Common myeloid progenitor, CD34-positive (primary cell): ENCODE measurements at regions not wholly inside any gene's neighbourhood (a gene's known extent, or its start where the extent isn't known, plus 50 kb on each side); places are given as distances from the start of the nearest gene placed in this dataset.
A peak's percentile ranks its signal among the peaks of the same experiment; 100 is the strongest.

ENCODE experiments used
- CTCF ChIA-PET: fragments of 350-600 bp; sonication (Branson Sonifier 250); formaldehyde crosslinking; loops from one replicate; lab custom pipeline; 2021; ENCODE audit warnings: antibody characterized with exemption; lab: Charles Lee
- POLR2A ChIA-PET: fragments of 350-600 bp; sonication (Branson Sonifier 250); formaldehyde crosslinking; loops from one replicate; lab custom pipeline; 2021; ENCODE audit warnings: antibody characterized with exemption; lab: Charles Lee
- DNase-seq, 3 donors: peaks; one replicate each; pipeline versions ENCODE4 v3.0.0 to v3.0.0-alpha.2; 2013
- H3K27ac ChIP-seq, 2 experiments: 1 replicate in 1 of 2; 2 replicates in 1 of 2; pipeline ENCODE4 v1.7.0; 2013; ENCODE audit warnings: inconsistent platforms in 2 of 2, low read length in 2 of 2, mild to moderate bottlenecking in 2 of 2, low read depth in 1 of 2, moderate library complexity in 1 of 2; ENCODE audit not compliant: severe bottlenecking in 2 of 2, insufficient read depth in 1 of 2, poor library complexity in 1 of 2
- H3K27me3 ChIP-seq, 5 experiments: replicated peaks in 2 of 5; 1 replicate in 3 of 5; 2 replicates in 2 of 5; pipeline versions ENCODE4 v1.6.1 to v1.7.0; 2013; ENCODE audit warnings: low read length in 4 of 5, mild to moderate bottlenecking in 2 of 5, moderate library complexity in 2 of 5, inconsistent platforms in 1 of 5; ENCODE audit not compliant: insufficient read depth in 5 of 5, control insufficient read depth in 4 of 5
- H3K36me3 ChIP-seq, 4 experiments: 1 replicate in 2 of 4; 2 replicates in 2 of 4; pipeline versions ENCODE4 v1.6.1 to v1.7.0; 2013; ENCODE audit warnings: low read length in 3 of 4, control low read depth in 1 of 4, mild to moderate bottlenecking in 1 of 4; ENCODE audit not compliant: control insufficient read depth in 4 of 4, insufficient read depth in 4 of 4
- H3K4me1 ChIP-seq, 4 experiments: 1 replicate in 3 of 4; 2 replicates in 1 of 4; pipeline versions ENCODE4 v1.6.1 to v1.7.1; 2013; ENCODE audit warnings: low read length in 3 of 4, mild to moderate bottlenecking in 3 of 4, control low read depth in 1 of 4, inconsistent platforms in 1 of 4, moderate library complexity in 1 of 4; ENCODE audit not compliant: control insufficient read depth in 4 of 4, insufficient read depth in 4 of 4; ENCODE audit errors: control extremely low read depth in 1 of 4
- H3K4me3 ChIP-seq, 7 experiments: 1 replicate in 4 of 7; 2 replicates in 3 of 7; pipeline versions ENCODE4 v1.5.1 to v1.7.0; 2013; ENCODE audit warnings: mild to moderate bottlenecking in 7 of 7, low read length in 6 of 7, moderate library complexity in 6 of 7, inconsistent platforms in 2 of 7, low read depth in 2 of 7, control low read depth in 1 of 7; ENCODE audit not compliant: insufficient read depth in 4 of 7, control insufficient read depth in 1 of 7; ENCODE audit errors: extremely low read depth in 1 of 7
- H3K9me3 ChIP-seq, 5 experiments: 1 replicate in 4 of 5; 2 replicates in 1 of 5; pipeline versions ENCODE4 v1.6.1 to v1.7.1; 2013; ENCODE audit warnings: low read length in 4 of 5, mild to moderate bottlenecking in 2 of 5, inconsistent platforms in 1 of 5, low read depth in 1 of 5, moderate library complexity in 1 of 5; ENCODE audit not compliant: control insufficient read depth in 4 of 5, insufficient read depth in 2 of 5; ENCODE audit errors: control extremely low read depth in 1 of 5
- WGBS: methylation state at CpG from one replicate; pipeline ENCODE4 v1.1.5; 2013; ENCODE audit not compliant: insufficient coverage; 5-methylcytosine and 5-hydroxymethylcytosine counted together

DNA sequence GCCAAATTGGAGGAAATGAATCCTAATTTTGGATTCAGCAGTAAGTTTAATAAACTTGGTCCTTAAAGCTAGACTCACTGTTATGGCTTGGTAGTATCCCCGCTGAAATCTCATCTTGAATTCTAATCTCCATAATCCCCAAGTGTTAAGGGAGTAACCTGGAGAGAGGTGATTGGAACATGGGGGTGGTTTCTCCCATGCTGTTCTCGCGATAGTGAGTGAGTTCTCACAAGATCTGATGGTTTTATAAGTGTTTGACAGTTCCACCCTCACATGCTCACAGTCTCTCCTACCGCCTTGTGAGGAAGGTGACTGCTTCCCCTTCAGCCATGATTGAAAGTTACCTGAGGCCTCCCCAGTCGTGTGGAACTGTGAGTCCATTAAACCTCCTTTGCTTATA lies 824.5 kb upstream of the WWC1 start:
- H3K4me1 ChIP-seq: no peaks in the 10 kb centered on the region
- no peak for DNase-seq
- no peak overlapping the region for H3K4me3 ChIP-seq
- no peaks in the 10 kb centered on the region for H3K36me3 ChIP-seq
- no peaks in the 10 kb centered on the region for H3K27me3 ChIP-seq
- ChIA-PET CTCF (no interaction called here), POLR2A (no interaction called here)
- peaks cover 0 to 3% (median 0%) of the 10 kb centered on the region in 5 experiments for H3K9me3 ChIP-seq
- no peak overlapping the region for H3K27ac ChIP-seq
- WGBS: 63% methylated on average over 1 of the region's 5 CpGs

DNA sequence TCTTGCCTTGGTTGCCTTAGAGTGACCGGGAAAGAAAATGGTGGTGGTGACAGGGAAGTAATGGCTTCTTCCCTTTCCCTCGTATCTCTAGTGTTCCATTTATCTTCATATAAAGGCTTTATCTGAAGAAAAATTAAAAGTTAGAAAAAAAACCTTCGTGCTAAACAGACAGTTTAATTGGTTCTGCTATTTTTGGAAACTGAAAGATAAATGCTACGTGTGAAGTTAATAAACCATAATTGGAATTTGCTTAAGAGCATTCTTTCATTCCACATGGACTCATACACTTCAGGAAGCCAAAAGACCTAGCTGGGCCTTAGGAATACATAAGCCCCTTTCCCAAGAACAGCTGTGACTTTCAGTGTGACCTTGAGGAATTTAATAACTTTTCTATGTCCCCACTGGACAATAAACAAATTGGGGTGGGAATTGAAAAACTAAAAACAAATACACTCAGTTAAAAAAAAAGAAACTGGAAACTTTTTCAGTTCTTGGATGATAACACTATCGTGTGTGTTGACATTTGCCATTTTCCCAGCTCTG lies 818.8 kb upstream of the WWC1 start:
- H3K9me3 ChIP-seq: no peaks in the 10 kb centered on the region
- H3K4me1 ChIP-seq: no peaks in the 10 kb centered on the region
- H3K27ac ChIP-seq: no peak overlapping the region
- no peak for DNase-seq
- no peak overlapping the region for H3K4me3 ChIP-seq
- H3K36me3 ChIP-seq: no peaks in the 10 kb centered on the region
- WGBS: no CpG with 5 or more reads among the region's 5 CpGs
- CTCF ChIA-PET: no interaction called here
- no peaks in the 10 kb centered on the region for H3K27me3 ChIP-seq
- POLR2A ChIA-PET: no interaction called here

DNA sequence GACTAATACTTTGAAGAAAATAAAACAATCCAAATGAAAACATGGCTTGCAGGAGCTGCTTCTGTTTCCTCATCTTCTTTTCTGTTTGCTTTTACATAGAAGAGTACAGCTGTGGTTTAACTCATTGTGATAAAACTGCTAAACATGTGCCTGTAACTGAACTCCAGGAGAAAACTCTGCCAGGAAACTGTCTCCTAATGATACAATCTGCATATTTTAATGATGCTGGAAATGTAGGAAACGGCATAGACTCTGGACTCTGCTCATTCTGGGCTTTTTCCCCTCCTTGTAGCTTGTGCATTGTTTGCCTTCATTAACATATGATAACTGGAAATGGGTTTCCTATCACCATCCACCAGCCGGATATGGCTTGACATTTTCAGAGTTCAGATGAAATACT lies 813.3 kb upstream of the WWC1 start:
- Histone ChIP-seq H3K4me1 (no peaks in the 10 kb centered on the region), H3K4me3 (no peak overlapping the region), H3K27me3 (no peaks in the 10 kb centered on the region), H3K36me3 (no peaks in the 10 kb centered on the region), H3K27ac (no peak overlapping the region), H3K9me3 (no peaks in the 10 kb centered on the region)
- peak in 1 of 3 donors; percentile 0 for DNase-seq
- WGBS: no CpG with 5 or more reads among the region's 2 CpGs
- CTCF ChIA-PET: no interaction called here
- POLR2A ChIA-PET: no interaction called here

DNA sequence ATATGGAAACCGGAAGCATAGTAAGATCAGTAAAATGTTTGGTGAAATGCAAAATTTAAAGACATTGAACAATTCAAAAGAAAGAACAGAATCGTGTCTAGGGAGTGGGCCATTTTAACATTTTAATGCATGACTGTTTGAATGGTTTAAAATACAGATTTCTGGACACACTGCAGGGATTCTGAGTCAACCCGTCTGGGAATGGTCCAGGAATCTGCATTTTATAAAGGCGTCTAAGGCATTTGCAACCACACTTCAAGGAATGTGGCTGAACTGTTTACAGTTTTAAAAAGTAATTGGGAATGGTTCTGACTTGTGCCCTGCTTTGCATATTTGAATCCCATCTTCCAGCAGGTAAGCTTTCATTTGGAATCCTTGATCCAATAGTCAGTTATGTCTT lies 811.7 kb upstream of the WWC1 start:
- no peak overlapping the region for H3K27ac ChIP-seq
- H3K4me1 ChIP-seq: no peaks in the 10 kb centered on the region
- H3K36me3 ChIP-seq: no peaks in the 10 kb centered on the region
- H3K27me3 ChIP-seq: no peaks in the 10 kb centered on the region
- WGBS: 85% methylated on average over 4 of the region's 4 CpGs
- H3K9me3 ChIP-seq: no peaks in the 10 kb centered on the region
- DNase-seq: no peak
- CTCF ChIA-PET: no interaction called here
- POLR2A ChIA-PET: no interaction called here
- no peak overlapping the region for H3K4me3 ChIP-seq

DNA sequence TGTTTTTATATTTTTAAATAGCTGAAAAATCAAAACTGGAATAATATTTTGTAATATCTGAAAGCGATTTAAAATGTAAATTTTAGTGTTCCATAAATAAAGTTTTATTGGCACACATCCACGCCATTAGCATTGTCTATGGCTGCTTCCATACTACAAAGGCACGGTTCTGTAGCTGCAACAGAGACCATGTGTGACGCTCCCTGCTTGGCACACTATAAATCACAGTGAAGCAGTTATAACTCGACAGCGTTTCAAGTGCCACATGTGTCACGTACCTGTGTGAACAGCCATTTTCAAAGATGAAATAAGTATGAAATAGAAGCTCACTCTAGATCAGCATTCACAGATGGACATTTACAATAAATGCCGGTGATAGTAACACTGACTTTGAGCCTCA lies 810.1 kb upstream of the WWC1 start:
- H3K4me1 ChIP-seq: no peaks in the 10 kb centered on the region
- CTCF ChIA-PET: no interaction called here

DNA sequence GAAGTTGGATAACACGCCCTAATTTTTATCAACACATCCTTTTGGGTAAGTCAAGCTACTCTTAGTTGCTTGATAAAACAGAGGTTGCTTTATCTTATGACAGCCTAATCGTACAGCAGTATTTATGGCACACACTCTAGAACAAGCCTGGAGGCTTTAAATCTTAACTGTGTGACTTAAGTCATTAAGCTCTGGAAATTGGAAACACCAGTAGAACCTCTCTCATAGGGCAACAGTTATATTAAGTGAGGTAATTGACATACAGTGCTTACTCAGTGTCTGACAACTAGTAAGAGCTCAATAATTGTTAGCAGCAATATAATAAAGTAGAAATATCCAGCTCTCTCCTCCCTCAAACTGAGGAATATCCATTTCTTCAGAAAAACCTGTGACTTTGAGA lies 808.9 kb upstream of the WWC1 start:
- no peak overlapping the region for H3K4me3 ChIP-seq
- WGBS: 100% methylated on average over 1 of the region's 2 CpGs
- H3K27me3 ChIP-seq: no peaks in the 10 kb centered on the region
- ChIA-PET POLR2A (no interaction called here), CTCF (no interaction called here)
- H3K36me3 ChIP-seq: no peaks in the 10 kb centered on the region
- no peaks in the 10 kb centered on the region for H3K4me1 ChIP-seq
- no peak overlapping the region for H3K27ac ChIP-seq
- no peak for DNase-seq
- no peaks in the 10 kb centered on the region for H3K9me3 ChIP-seq

More for the DNA sequence above, 810.1 kb upstream of the WWC1 start:
- 93% methylated on average over 3 of the region's 8 CpGs for WGBS
- H3K9me3 ChIP-seq: no peaks in the 10 kb centered on the region
- H3K36me3 ChIP-seq: no peaks in the 10 kb centered on the region
- POLR2A ChIA-PET: no interaction called here
- H3K4me3 ChIP-seq: no peak overlapping the region
- DNase-seq: no peak
- H3K27ac ChIP-seq: no peak overlapping the region
- H3K27me3 ChIP-seq: no peaks in the 10 kb centered on the region

DNA sequence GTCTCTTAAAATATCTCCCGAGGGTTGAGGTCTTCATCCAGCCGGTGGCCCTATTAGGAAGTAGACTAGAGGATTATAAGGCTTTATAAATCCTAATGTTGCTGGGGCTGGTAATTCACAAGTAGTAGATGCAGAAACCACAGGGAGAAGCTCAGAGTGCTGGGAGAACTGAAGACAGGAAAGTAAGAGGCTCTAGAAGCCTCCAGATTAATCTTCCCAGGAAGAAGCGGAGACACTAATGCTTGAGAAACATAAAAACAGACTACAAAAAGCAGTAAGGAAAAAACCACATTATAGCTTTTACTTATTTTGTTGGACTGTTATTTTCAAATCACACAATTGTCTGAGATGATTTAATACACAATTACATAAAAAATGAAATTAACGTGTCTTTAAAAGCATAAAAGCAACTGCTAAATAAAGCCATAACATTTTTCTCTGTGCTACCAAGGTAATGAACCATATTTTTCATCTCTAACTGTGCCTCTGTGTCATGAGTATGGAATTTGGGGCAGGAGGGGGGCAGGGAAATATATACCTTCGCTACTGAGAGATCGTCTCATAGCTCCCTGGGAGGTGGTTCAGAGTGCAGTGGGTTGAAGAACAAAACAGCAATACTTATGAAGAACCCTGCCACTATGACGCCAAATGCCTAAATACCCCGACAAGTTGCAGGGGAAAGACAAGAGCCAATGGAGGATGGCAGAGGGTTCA lies 806.2 kb upstream of the WWC1 start:
- no peak for DNase-seq
- Histone ChIP-seq H3K9me3 (no peaks in the 10 kb centered on the region), H3K4me3 (no peak overlapping the region), H3K36me3 (no peaks in the 10 kb centered on the region), H3K4me1 (no peaks in the 10 kb centered on the region), H3K27me3 (no peaks in the 10 kb centered on the region), H3K27ac (no peak overlapping the region)
- ChIA-PET CTCF (no interaction called here), POLR2A (no interaction called here)
- 93% methylated on average over 5 of the region's 8 CpGs for WGBS
